ENCODE measurements at regions not wholly inside any gene's neighbourhood (a gene's known extent, or its start where the extent isn't known, plus 50 kb on each side); places are given as distances from the start of the nearest gene placed in this dataset.

DNA sequence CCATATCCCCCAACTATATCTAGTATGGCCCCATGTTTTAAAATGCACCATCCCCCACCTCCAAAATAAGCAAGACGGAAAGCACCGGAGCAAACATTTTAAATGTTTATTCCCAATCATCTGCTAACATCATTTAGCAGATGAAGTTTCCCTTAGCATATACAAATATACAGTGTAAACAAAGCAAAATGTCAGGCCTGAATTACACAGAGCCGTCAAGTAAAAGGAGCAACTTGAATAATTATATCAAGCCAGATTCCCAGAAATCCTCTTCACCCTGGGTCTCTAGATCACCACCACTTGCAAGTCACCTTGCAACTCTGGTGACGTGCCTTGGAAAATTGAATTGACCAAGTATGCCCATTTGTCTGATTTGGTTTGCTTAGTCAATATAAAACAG, 91.6 kb upstream of the COL1A2 start:
- TF ChIP-seq ZNF8 (CRISPR knock-in tag; IDR thresholded peaks at IDR 0.05) (no peak), PATZ1 (CRISPR knock-in tag; IDR thresholded peaks at IDR 0.05; ENCODE audit: borderline replicate concordance) (no peak), SNAI2 (CRISPR knock-in tag; IDR thresholded peaks at IDR 0.05) (no peak), GLIS3 (CRISPR knock-in tag; IDR thresholded peaks at IDR 0.05) (no peak), BACH2 (CRISPR knock-in tag; IDR thresholded peaks at IDR 0.05; ENCODE audit: borderline replicate concordance) (no peak), OSR1 (CRISPR knock-in tag; IDR thresholded peaks at IDR 0.05) (no peak), ZFP30 (CRISPR knock-in tag; IDR thresholded peaks at IDR 0.05) (no peak), CREB5 (CRISPR knock-in tag; IDR thresholded peaks at IDR 0.05; ENCODE audit: low read depth) (no peak)
- TF ChIP-seq, protein P1, sequence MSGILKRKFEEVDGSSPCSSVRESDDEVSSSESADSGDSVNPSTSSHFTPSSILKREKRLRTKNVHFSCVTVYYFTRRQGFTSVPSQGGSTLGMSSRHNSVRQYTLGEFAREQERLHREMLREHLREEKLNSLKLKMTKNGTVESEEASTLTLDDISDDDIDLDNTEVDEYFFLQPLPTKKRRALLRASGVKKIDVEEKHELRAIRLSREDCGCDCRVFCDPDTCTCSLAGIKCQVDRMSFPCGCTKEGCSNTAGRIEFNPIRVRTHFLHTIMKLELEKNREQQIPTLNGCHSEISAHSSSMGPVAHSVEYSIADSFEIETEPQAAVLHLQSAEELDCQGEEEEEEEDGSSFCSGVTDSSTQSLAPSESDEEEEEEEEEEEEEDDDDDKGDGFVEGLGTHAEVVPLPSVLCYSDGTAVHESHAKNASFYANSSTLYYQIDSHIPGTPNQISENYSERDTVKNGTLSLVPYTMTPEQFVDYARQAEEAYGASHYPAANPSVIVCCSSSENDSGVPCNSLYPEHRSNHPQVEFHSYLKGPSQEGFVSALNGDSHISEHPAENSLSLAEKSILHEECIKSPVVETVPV (CRISPR knock-in tag; IDR thresholded peaks at IDR 0.05) = no peak

Measured in SK-N-SH treated with all-trans-retinoic acid at 6 μM for 48 hours (cell line).